Neuronal stem cell (in vitro differentiated cells): ENCODE measurements at regions not wholly inside any gene's neighbourhood (a gene's known extent, or its start where the extent isn't known, plus 50 kb on each side); places are given as distances from the start of the nearest gene placed in this dataset.
"Not testable (repeated sequence)": the region's sequence is repeated elsewhere in the genome, so short reads cannot be mapped to it uniquely, and the experiment has no call there.

Source experiments
- DNase-seq: peaks from one replicate; pipeline ENCODE4 v3.0.0-alpha.2; 2013; ENCODE audit warnings: low spot score
- H2AFZ ChIP-seq: one replicate; pipeline ENCODE4 v1.6.1; 2013; ENCODE audit warnings: mild to moderate bottlenecking, low read length, inconsistent platforms
- H2AK5ac ChIP-seq: 2 replicates; pipeline ENCODE4 v1.6.1; 2013; ENCODE audit warnings: low read depth, mild to moderate bottlenecking, inconsistent platforms, low read length, moderate library complexity, mixed read lengths
- H2BK120ac ChIP-seq: 2 replicates; pipeline ENCODE4 v1.6.1; 2013; ENCODE audit warnings: low read depth, mild to moderate bottlenecking, inconsistent platforms, low read length, moderate library complexity, mixed read lengths
- H2BK12ac ChIP-seq: one replicate; pipeline ENCODE4 v1.6.1; 2013; ENCODE audit warnings: low read length, inconsistent platforms
- H2BK15ac ChIP-seq: 2 replicates; pipeline ENCODE4 v1.6.1; 2013; ENCODE audit warnings: mild to moderate bottlenecking, low read length, inconsistent platforms, mixed read lengths
- H2BK5ac ChIP-seq: one replicate; pipeline ENCODE4 v1.6.1; 2013; ENCODE audit warnings: inconsistent platforms, mild to moderate bottlenecking, low read length, moderate library complexity
- H3K14ac ChIP-seq: one replicate; pipeline ENCODE4 v1.6.1; 2013; ENCODE audit warnings: low read length, inconsistent platforms
- H3K18ac ChIP-seq: 2 replicates; pipeline ENCODE4 v1.6.1; 2013; ENCODE audit warnings: low read length, inconsistent platforms
- H3K23ac ChIP-seq: 2 replicates; pipeline ENCODE4 v1.6.1; 2013; ENCODE audit warnings: low read depth, mild to moderate bottlenecking, mixed read lengths, low read length, inconsistent platforms; ENCODE audit not compliant: poor library complexity
- H3K27ac ChIP-seq: replicated peaks from 3 replicates; pipeline ENCODE4 v1.5.1; 2013; ENCODE audit warnings: low read length, inconsistent platforms
- H3K27me3 ChIP-seq, 3 experiments: 2 replicates each; pipeline ENCODE4 v1.6.1; 2013; ENCODE audit warnings: low read length in 3 of 3, mild to moderate bottlenecking in 2 of 3, inconsistent platforms in 1 of 3, low read depth in 1 of 3, mixed read lengths in 1 of 3, moderate library complexity in 1 of 3; ENCODE audit not compliant: control insufficient read depth in 3 of 3, insufficient read depth in 3 of 3
- H3K36me3 ChIP-seq, 2 donors: replicated peaks in 1 of 2; 2 replicates each; pipeline ENCODE4 v1.6.1; 2013; ENCODE audit warnings: low read length in 2 of 2; ENCODE audit not compliant: control insufficient read depth in 2 of 2, insufficient read depth in 2 of 2
- H3K4ac ChIP-seq: 2 replicates; pipeline ENCODE4 v1.6.1; 2013; ENCODE audit warnings: inconsistent platforms, mild to moderate bottlenecking, low read length, moderate library complexity
- H3K4me1 ChIP-seq, 2 donors: 1 replicate in 1 of 2; 2 replicates in 1 of 2; pipeline ENCODE4 v1.6.1; 2013; ENCODE audit warnings: low read length in 2 of 2, low read depth in 1 of 2; ENCODE audit not compliant: control insufficient read depth in 2 of 2, insufficient read depth in 1 of 2
- H3K4me2 ChIP-seq: one replicate; pipeline ENCODE4 v1.6.1; 2013; ENCODE audit warnings: mild to moderate bottlenecking, low read length, inconsistent platforms; ENCODE audit not compliant: insufficient read depth, poor library complexity, severe bottlenecking
- H3K4me3 ChIP-seq, 2 donors: 2 replicates each; pipeline ENCODE4 v1.5.1; 2013; ENCODE audit warnings: low read length in 2 of 2, mild to moderate bottlenecking in 2 of 2, inconsistent platforms in 1 of 2, moderate library complexity in 1 of 2
- H3K79me1 ChIP-seq: one replicate; pipeline ENCODE4 v1.6.1; 2013; ENCODE audit warnings: low read depth, mild to moderate bottlenecking, inconsistent platforms, low read length, moderate library complexity
- H3K9ac ChIP-seq: one replicate; pipeline ENCODE4 v1.6.1; 2013; ENCODE audit warnings: mild to moderate bottlenecking, low read depth, low read length, inconsistent platforms; ENCODE audit not compliant: poor library complexity
- H3K9me3 ChIP-seq, 2 donors: replicated peaks in 1 of 2; 2 replicates each; pipeline versions ENCODE3 to v1.6.1; 2013; ENCODE audit warnings: low read length in 2 of 2, mild to moderate bottlenecking in 2 of 2, inconsistent platforms in 1 of 2, low read depth in 1 of 2, mixed read lengths in 1 of 2, moderate library complexity in 1 of 2; ENCODE audit not compliant: control insufficient read depth in 2 of 2, insufficient read depth in 1 of 2
- H4K8ac ChIP-seq: one replicate; pipeline ENCODE4 v1.6.1; 2013; ENCODE audit warnings: low read depth, mild to moderate bottlenecking, inconsistent platforms, low read length, moderate library complexity
- H4K91ac ChIP-seq: one replicate; pipeline ENCODE4 v1.6.1; 2013; ENCODE audit warnings: low read length, low read depth, mild to moderate bottlenecking, inconsistent platforms; ENCODE audit not compliant: poor library complexity
- WGBS, 2 donors: extraction: QIAGEN DNeasy Blood & Tissue Kit; methylation state at CpG; one replicate each; pipeline ENCODE4 v1.1.7; 2013; ENCODE audit warnings: missing lambda C conversion rate in 2 of 2, mixed read lengths in 1 of 2; ENCODE audit not compliant: insufficient read length in 2 of 2, insufficient replicate concordance in 1 of 2; ENCODE audit errors: extremely low coverage in 2 of 2; 5-methylcytosine and 5-hydroxymethylcytosine counted together

- H3K4me1 ChIP-seq: no peaks in the 10 kb centered on the region
- no peak overlapping the region for H4K91ac ChIP-seq
- no peaks in the 10 kb centered on the region for H3K27me3 ChIP-seq
- no peak overlapping the region for H2BK120ac ChIP-seq
- no peak overlapping the region for H2BK5ac ChIP-seq
- no peak for DNase-seq
- no peak overlapping the region for H3K4me3 ChIP-seq
- H4K8ac ChIP-seq: no peak overlapping the region
- no peaks in the 10 kb centered on the region for H3K36me3 ChIP-seq
- no peak overlapping the region for H2BK15ac ChIP-seq
- no peak overlapping the region for H3K4me2 ChIP-seq
- no peak overlapping the region for H2AK5ac ChIP-seq
- no peaks in the 10 kb centered on the region for H3K9me3 ChIP-seq
- H3K23ac ChIP-seq: no peak overlapping the region
- no peak overlapping the region for H3K9ac ChIP-seq
- H3K18ac ChIP-seq: no peak overlapping the region
- no peaks in the 10 kb centered on the region for H3K79me1 ChIP-seq
- H2BK12ac ChIP-seq: no peak overlapping the region
- H3K4ac ChIP-seq: no peak overlapping the region
- no peak overlapping the region for H3K14ac ChIP-seq
- H2AFZ ChIP-seq: no peak overlapping the region
- H3K27ac ChIP-seq: no peak overlapping the region
Observed at GRCh38 chr10:108962172-108962571, 961.1 kb downstream of the XPNPEP1 start.

- Histone ChIP-seq H2BK12ac (no peak overlapping the region), H3K9ac (no peak overlapping the region), H2AFZ (no peak overlapping the region), H3K4me2 (no peak overlapping the region), H3K4me1 (no peaks in the 10 kb centered on the region), H3K18ac (no peak overlapping the region), H3K27me3 (no peaks in the 10 kb centered on the region), H3K9me3 (no peaks in the 10 kb centered on the region), H4K8ac (no peak overlapping the region), H3K14ac (no peak overlapping the region), H3K79me1 (no peaks in the 10 kb centered on the region), H2BK120ac (no peak overlapping the region), H2AK5ac (no peak overlapping the region), H3K4ac (no peak overlapping the region), H2BK15ac (no peak overlapping the region), H2BK5ac (no peak overlapping the region), H3K23ac (no peak overlapping the region), H4K91ac (no peak overlapping the region), H3K36me3 (no peaks in the 10 kb centered on the region), H3K4me3 (no peak overlapping the region), H3K27ac (no peak overlapping the region)
- no CpG with 5 or more reads among the region's 3 CpGs for WGBS, 2 donors
- no peak for DNase-seq
Observed at GRCh38 chr10:108957681-108958080, 965.6 kb downstream of the XPNPEP1 start.

GRCh38 chr10:108956149-108956548 is 967.2 kb downstream of the XPNPEP1 start:
- Histone ChIP-seq H3K4me2 (no peak overlapping the region), H2BK120ac (no peak overlapping the region), H3K36me3 (no peaks in the 10 kb centered on the region), H3K9ac (no peak overlapping the region), H4K91ac (no peak overlapping the region), H3K18ac (no peak overlapping the region), H2AFZ (no peak overlapping the region), H2BK12ac (no peak overlapping the region), H2BK15ac (no peak overlapping the region), H3K14ac (no peak overlapping the region), H3K4me3 (no peak overlapping the region), H4K8ac (no peak overlapping the region), H3K79me1 (no peaks in the 10 kb centered on the region), H3K23ac (no peak overlapping the region), H3K4me1 (no peaks in the 10 kb centered on the region), H2BK5ac (no peak overlapping the region), H3K9me3 (no peaks in the 10 kb centered on the region), H2AK5ac (no peak overlapping the region), H3K27ac (no peak overlapping the region), H3K27me3 (no peaks in the 10 kb centered on the region), H3K4ac (no peak overlapping the region)
- no CpG with 5 or more reads among the region's 1 CpG for WGBS, 2 donors
- DNase-seq: no peak

DNA sequence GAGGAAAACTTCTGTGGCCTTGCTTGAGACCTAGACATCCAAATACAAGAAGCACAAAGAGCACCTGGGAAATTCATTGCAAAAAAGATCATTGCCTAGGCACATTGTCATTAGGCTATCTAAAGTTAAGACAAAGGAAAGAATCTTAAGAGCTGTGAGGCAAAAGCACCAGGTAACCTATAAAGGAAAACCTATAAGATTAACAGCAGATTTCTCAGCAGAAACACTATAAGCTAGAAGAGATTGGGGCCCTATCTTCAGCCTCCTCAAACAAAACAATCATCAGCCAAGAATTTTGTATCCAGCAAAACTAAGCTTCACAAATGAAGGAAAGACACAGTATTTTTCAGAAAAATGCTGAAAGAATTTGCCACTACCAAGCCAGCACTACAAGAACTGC is 1003.3 kb downstream of the XPNPEP1 start:
- H3K14ac ChIP-seq, H3K27me3 ChIP-seq, H3K9ac ChIP-seq, H3K18ac ChIP-seq, H2BK12ac ChIP-seq, H3K27ac ChIP-seq, H3K4me1 ChIP-seq, DNase-seq, H3K23ac ChIP-seq, H2BK120ac ChIP-seq, H3K4me2 ChIP-seq, H2AFZ ChIP-seq, H3K36me3 ChIP-seq, H2AK5ac ChIP-seq, H3K79me1 ChIP-seq, H4K91ac ChIP-seq, H2BK5ac ChIP-seq, H3K4me3 ChIP-seq, H3K9me3 ChIP-seq, H4K8ac ChIP-seq, H2BK15ac ChIP-seq, H3K4ac ChIP-seq: not testable (repeated sequence)
